Mesothelial cell of epicardium (in vitro differentiated cells): ENCODE measurements at regions not wholly inside any gene's neighbourhood (a gene's known extent, or its start where the extent isn't known, plus 50 kb on each side); places are given as distances from the start of the nearest gene placed in this dataset.

Source experiments
- DNase-seq, 2 experiments: peaks; one replicate each; pipeline ENCODE4 v3.0.0; 2021; ENCODE audit warnings: low spot score in 2 of 2; ENCODE audit not compliant: unreplicated experiment in 2 of 2
- H3K27ac Mint-ChIP-seq: 2 replicates; pipeline ENCODE4 v1.8.0; 2021; ENCODE audit warnings: mixed read lengths
- H3K27me3 Mint-ChIP-seq: 2 replicates; pipeline ENCODE4 v1.8.0; 2021; ENCODE audit warnings: low read depth, mixed read lengths
- H3K36me3 Mint-ChIP-seq: 2 replicates; pipeline ENCODE4 v1.8.0; 2021; ENCODE audit warnings: mixed read lengths
- H3K4me1 Mint-ChIP-seq: 2 replicates; pipeline ENCODE4 v1.8.0; 2021; ENCODE audit warnings: mixed read lengths
- H3K4me3 Mint-ChIP-seq: 2 replicates; pipeline ENCODE4 v1.8.0; 2021; ENCODE audit warnings: mild to moderate bottlenecking, moderate library complexity, mixed read lengths
- H3K9me3 Mint-ChIP-seq: 2 replicates; pipeline ENCODE4 v1.8.0; 2021; ENCODE audit warnings: mixed read lengths
- CTCF ChIP-seq: fragments of 200-600 bp; sonication (generic); IDR thresholded peaks from one replicate; pipeline ENCODE4 v1.5.0; 2021; ENCODE audit warnings: antibody characterized with exemption; ENCODE audit not compliant: unreplicated experiment

GRCh38 chr14:105850853-105851581 is 324.6 kb downstream of the TMEM121 start:
- peak in 1 of 2 experiments; percentile 21 for DNase-seq
- Mint-ChIP-seq H3K4me1 (no peaks in the 10 kb centered on the region), H3K9me3 (peaks cover 39% of the 10 kb centered on the region), H3K27ac (no peak overlapping the region), H3K27me3 (no peaks in the 10 kb centered on the region), H3K4me3 (no peak overlapping the region), H3K36me3 (peaks cover 16% of the 10 kb centered on the region)
- no peak for TF ChIP-seq CTCF

- Mint-ChIP-seq H3K4me1 (no peaks in the 10 kb centered on the region), H3K36me3 (peaks cover 10% of the 10 kb centered on the region), H3K4me3 (no peak overlapping the region), H3K9me3 (peaks cover 33% of the 10 kb centered on the region), H3K27me3 (no peaks in the 10 kb centered on the region), H3K27ac (no peak overlapping the region)
- TF ChIP-seq CTCF = no peak
- peak in 1 of 2 experiments; percentile 17 for DNase-seq
These were observed 325.5 kb downstream of the TMEM121 start for GRCh38 chr14:105851716-105852377.

- Mint-ChIP-seq H3K4me3 (no peak overlapping the region), H3K27ac (no peak overlapping the region), H3K9me3 (peaks cover 31% of the 10 kb centered on the region), H3K27me3 (no peaks in the 10 kb centered on the region), H3K36me3 (peaks cover 9% of the 10 kb centered on the region), H3K4me1 (no peaks in the 10 kb centered on the region)
- DNase-seq = no peak
- no peak for TF ChIP-seq CTCF
These were observed 326.1 kb downstream of the TMEM121 start for GRCh38 chr14:105852378-105853088.

- peak in 1 of 2 experiments; percentile 24 for DNase-seq
- Mint-ChIP-seq H3K27ac (no peak overlapping the region), H3K36me3 (peaks cover 9% of the 10 kb centered on the region), H3K27me3 (no peaks in the 10 kb centered on the region), H3K4me3 (no peak overlapping the region), H3K4me1 (no peaks in the 10 kb centered on the region), H3K9me3 (peaks cover 24% of the 10 kb centered on the region)
- no peak for TF ChIP-seq CTCF
These were observed 326.9 kb downstream of the TMEM121 start for GRCh38 chr14:105853089-105853906.

- Mint-ChIP-seq H3K4me3 (no peak overlapping the region), H3K9me3 (peaks cover 16% of the 10 kb centered on the region), H3K36me3 (peaks cover 8% of the 10 kb centered on the region), H3K27me3 (no peaks in the 10 kb centered on the region), H3K27ac (no peak overlapping the region), H3K4me1 (no peaks in the 10 kb centered on the region)
- peak in 1 of 2 experiments; percentile 20 for DNase-seq
- TF ChIP-seq CTCF = no peak
These were observed 327.7 kb downstream of the TMEM121 start for GRCh38 chr14:105853907-105854599.
